AG09319 (cell line): ENCODE measurements at regions not wholly inside any gene's neighbourhood (a gene's known extent, or its start where the extent isn't known, plus 50 kb on each side); places are given as distances from the start of the nearest gene placed in this dataset.

Source experiments
- DNase-seq: peaks from one replicate; pipeline ENCODE4 v3.0.0-alpha.2; 2010; ENCODE audit warnings: low read depth; ENCODE audit errors: extremely low read depth
- TF ChIP-seq, protein P1 (sequence below): IDR thresholded peaks from 2 replicates; pipeline ENCODE4 v1.5.1; 2011; ENCODE audit warnings: low read depth, mild to moderate bottlenecking, inconsistent platforms, low read length, moderate library complexity

DNA sequence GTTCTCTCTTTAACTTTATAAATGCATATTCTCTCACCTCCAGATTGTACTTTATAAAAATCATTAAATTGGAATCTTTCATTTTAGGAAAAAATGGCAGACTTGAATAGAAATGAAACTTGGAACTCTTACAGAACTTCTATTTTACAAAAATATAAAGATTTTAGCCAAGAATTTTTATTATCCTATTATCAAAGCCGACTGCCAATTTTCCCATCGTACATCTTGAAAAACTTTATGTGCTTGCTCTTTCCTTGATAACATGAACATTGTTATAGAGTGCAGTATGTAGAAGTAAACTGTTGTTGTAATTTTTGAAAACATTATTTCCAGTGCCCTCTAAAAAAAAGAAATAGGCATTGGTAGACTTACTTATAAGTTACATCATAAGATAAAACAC lies 475.7 kb upstream of the REG3G start:
- no peak for DNase-seq
- TF ChIP-seq, protein P1, sequence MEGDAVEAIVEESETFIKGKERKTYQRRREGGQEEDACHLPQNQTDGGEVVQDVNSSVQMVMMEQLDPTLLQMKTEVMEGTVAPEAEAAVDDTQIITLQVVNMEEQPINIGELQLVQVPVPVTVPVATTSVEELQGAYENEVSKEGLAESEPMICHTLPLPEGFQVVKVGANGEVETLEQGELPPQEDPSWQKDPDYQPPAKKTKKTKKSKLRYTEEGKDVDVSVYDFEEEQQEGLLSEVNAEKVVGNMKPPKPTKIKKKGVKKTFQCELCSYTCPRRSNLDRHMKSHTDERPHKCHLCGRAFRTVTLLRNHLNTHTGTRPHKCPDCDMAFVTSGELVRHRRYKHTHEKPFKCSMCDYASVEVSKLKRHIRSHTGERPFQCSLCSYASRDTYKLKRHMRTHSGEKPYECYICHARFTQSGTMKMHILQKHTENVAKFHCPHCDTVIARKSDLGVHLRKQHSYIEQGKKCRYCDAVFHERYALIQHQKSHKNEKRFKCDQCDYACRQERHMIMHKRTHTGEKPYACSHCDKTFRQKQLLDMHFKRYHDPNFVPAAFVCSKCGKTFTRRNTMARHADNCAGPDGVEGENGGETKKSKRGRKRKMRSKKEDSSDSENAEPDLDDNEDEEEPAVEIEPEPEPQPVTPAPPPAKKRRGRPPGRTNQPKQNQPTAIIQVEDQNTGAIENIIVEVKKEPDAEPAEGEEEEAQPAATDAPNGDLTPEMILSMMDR, result no peak

DNA sequence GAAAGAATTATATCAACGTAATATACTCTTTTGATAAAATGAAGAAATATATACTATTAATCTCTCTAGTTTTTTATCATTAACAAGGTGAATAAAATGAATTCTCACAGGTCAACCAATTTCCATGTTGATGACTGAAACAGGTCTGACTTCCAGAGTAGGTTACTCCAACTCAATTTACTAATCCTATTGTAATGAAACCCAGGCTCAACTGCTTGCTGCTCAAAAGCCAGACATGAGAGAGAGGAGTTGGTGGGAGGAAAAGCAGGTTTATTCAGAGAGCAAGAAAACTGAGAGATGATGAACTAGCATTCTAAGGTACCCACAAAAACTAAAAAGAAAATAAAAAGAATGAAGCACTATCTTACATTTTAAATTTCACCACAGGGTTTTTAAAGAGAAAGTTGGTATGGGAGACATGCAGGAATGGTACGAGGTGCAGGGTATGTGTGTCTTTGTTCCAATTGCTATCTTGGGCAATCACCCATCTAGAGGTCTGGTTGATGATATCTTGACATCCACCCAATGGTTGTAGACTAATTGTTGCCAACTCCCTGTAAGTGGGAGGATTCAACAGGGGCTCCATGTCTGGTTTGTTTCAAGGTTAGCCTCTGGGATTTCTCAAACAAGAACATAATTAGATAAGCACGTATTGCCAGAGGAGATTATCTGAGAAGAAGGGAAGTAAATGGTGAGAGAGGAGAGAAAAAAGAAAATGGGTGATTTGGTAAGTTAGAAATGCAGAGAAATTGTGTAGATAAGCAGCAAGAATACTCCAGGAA lies 471.4 kb upstream of the REG3G start:
- DNase-seq, result no peak
- TF ChIP-seq, protein P1, result no peak

DNA sequence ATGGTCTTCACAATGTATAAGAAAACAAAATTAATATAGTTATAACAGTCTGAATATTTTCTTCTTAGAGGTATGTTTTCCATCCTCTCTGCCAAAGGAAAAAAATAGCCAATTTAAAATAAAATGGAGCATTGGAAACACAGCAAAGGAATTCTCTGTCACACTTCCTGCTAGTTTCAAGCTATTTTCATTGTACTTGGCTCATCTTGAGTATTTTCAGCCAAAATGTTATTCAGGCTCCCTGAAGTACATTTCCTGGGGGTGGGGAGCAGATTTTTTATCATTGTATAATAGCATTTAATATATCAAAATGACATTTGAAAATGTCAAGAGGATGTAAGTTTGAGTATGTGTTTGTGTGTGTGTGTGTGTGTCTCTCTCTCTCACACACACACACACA lies 463.6 kb upstream of the REG3G start:
- TF ChIP-seq, protein P1, result no peak
- DNase-seq, result no peak

DNA sequence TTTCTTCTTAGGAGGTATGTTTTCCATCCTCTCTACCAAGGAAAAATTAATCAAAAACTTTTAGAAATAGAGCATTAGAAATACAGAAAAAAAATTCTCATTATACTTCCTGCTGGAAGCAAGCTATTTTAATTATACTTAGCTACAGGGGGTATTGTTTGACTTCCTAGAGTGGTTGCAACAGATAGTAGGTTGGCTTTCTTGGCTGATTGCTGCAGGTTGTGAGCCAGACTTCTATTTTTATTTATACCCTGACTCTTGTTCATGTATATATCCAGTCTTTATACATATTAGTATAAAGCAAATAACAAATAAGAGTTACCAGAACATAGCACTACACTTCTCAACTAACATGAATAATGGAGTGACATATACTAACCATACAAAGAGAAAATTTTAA lies 460.8 kb upstream of the REG3G start:
- TF ChIP-seq, protein P1, result no peak
- no peak for DNase-seq

DNA sequence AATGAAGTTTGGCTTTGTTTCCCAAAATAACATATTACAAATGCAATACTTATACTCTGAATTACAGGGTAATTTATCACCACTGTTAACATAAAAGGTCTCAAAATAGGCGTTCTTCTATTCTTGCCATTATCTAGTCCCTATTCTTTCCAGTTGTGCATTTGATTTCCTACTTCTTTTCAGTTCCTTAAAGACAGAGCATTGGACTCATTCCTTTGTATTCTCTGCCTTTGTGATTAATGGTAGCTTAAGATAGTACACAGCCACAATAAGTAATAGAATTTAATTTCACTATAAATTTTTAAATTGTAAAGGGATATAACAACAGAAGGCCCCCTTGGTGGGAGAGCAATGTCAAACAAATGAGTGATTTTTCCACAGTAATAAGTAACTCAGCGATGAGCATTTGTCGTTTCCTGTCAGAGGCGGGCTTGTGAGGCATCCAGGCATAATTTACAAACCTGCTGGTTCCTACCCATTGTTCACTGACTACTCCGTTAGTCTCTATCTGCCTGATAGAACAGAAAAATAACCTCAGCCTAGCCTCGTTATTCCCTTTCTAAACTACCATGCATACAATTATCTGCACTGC lies 456.6 kb upstream of the REG3G start:
- DNase-seq, result no peak
- TF ChIP-seq, protein P1, result no peak

DNA sequence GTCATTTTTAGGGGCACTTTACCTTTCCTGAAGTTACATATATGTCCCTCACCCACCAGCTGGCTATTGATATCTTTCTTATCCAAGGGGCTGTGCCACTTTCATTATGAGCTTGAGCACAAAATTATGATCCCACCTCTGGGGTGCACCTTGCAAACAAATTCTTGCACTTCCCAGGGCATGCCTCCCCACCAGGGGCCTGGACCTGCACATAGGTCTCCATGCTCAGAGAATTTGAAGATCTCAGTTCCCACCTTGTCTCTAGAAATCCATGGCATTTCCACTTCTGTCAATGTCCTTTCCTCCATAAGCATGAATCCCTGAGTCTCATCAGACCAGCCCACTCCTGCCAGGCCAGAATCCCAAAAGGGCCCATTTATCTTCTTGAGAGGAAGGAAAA lies 449.1 kb upstream of the REG3G start:
- TF ChIP-seq, protein P1, result no peak
- no peak for DNase-seq

DNA sequence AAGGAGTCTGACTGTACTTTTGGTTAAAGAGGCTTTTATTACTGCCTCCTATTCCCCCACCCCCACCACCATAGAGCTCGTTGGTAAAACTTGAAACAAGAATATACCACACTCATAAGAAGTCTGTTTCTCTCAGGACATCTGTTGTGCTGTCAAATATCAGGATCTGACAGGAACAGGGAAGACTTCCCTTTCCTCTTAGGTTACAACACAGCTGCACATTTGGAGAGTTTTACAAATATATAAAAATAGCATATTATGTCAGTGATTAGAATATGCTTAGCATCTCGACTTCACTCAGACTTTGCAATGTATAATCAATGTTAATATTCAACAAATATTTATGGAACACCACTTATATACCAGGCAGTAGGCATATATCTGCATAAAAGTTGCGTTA lies 439.6 kb upstream of the REG3G start:
- TF ChIP-seq, protein P1, result no peak
- DNase-seq, result no peak
